ENCODE measurements at regions not wholly inside any gene's neighbourhood (a gene's known extent, or its start where the extent isn't known, plus 50 kb on each side); places are given as distances from the start of the nearest gene placed in this dataset.

DNA sequence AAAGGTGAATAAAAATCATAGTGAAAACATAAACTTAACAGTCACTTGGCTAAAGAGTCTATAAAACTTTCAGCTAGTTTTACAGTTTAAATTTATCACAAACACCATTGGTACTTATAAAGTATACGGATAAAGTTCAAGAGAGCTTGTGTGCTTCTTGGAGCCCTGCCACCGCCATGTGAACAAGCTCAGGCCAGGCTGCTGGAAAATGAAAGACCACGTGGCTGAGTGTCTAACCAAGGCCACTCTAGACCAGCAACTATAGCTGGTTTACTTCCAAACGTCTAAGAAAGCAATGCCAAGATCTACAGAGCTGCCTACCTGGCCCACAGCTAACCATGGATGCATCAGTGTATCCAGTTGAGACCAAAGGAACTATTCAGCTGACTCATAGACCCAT is 66.3 kb upstream of the API5 start:
- H3K4me1 ChIP-seq (ENCODE audit: control insufficient read depth, low read length) = no peaks in the 10 kb centered on the region
- no peak overlapping the region for H3K4me2 ChIP-seq (ENCODE audit: low read length)
- H3F3A ChIP-seq (ENCODE audit: control insufficient read depth, insufficient read depth) = no peaks in the 10 kb centered on the region
- H3K27ac ChIP-seq (ENCODE audit: low read depth, low read length) = no peak overlapping the region
- no peaks in the 10 kb centered on the region for H3K9me3 ChIP-seq (ENCODE audit: control insufficient read depth, insufficient read depth, low read length)
- H3K36me3 ChIP-seq (ENCODE audit: control insufficient read depth, low read length) = no peaks in the 10 kb centered on the region
- H3K27me3 ChIP-seq (ENCODE audit: control insufficient read depth, low read length) = peaks cover 3% of the 10 kb centered on the region; the same call in 1 of the 2 replicates
- H3K79me2 ChIP-seq (ENCODE audit: control insufficient read depth, low read length) = no peaks in the 10 kb centered on the region
- H4K20me1 ChIP-seq (ENCODE audit: control insufficient read depth, insufficient read depth, low read depth, low read length) = no peaks in the 10 kb centered on the region
- H3K9me2 ChIP-seq (replicated peaks; ENCODE audit: control insufficient read depth, low read length) = no peaks in the 10 kb centered on the region
- H3K4me3 ChIP-seq (ENCODE audit: low read length) = no peak overlapping the region
- TF ChIP-seq, protein P1, sequence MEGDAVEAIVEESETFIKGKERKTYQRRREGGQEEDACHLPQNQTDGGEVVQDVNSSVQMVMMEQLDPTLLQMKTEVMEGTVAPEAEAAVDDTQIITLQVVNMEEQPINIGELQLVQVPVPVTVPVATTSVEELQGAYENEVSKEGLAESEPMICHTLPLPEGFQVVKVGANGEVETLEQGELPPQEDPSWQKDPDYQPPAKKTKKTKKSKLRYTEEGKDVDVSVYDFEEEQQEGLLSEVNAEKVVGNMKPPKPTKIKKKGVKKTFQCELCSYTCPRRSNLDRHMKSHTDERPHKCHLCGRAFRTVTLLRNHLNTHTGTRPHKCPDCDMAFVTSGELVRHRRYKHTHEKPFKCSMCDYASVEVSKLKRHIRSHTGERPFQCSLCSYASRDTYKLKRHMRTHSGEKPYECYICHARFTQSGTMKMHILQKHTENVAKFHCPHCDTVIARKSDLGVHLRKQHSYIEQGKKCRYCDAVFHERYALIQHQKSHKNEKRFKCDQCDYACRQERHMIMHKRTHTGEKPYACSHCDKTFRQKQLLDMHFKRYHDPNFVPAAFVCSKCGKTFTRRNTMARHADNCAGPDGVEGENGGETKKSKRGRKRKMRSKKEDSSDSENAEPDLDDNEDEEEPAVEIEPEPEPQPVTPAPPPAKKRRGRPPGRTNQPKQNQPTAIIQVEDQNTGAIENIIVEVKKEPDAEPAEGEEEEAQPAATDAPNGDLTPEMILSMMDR (IDR thresholded peaks at IDR 0.05; ENCODE audit: low read depth, low read length, poor library complexity, severe bottlenecking) = no peak
- TF ChIP-seq EZH2phosphoT487 (IDR thresholded peaks at IDR 0.05; ENCODE audit: borderline replicate concordance, low read length) = no peak

- Histone ChIP-seq H3K79me2 (ENCODE audit: control insufficient read depth, low read length) (no peaks in the 10 kb centered on the region), H3K4me3 (ENCODE audit: low read length) (no peak overlapping the region), H3K4me1 (ENCODE audit: control insufficient read depth, low read length) (no peaks in the 10 kb centered on the region), H3K4me2 (ENCODE audit: low read length) (no peak overlapping the region), H4K20me1 (ENCODE audit: control insufficient read depth, insufficient read depth, low read depth, low read length) (no peaks in the 10 kb centered on the region), H3K27me3 (ENCODE audit: control insufficient read depth, low read length) (peaks cover 3% of the 10 kb centered on the region; the same call in 1 of the 2 replicates), H3K9me3 (ENCODE audit: control insufficient read depth, insufficient read depth, low read length) (no peaks in the 10 kb centered on the region), H3F3A (ENCODE audit: control insufficient read depth, insufficient read depth) (no peaks in the 10 kb centered on the region), H3K9me2 (replicated peaks; ENCODE audit: control insufficient read depth, low read length) (no peaks in the 10 kb centered on the region), H3K27ac (ENCODE audit: low read depth, low read length) (no peak overlapping the region), H3K36me3 (ENCODE audit: control insufficient read depth, low read length) (no peaks in the 10 kb centered on the region)
- TF ChIP-seq, protein P1 (IDR thresholded peaks at IDR 0.05; ENCODE audit: low read depth, low read length, poor library complexity, severe bottlenecking) = no peak
- TF ChIP-seq EZH2phosphoT487 (IDR thresholded peaks at IDR 0.05; ENCODE audit: borderline replicate concordance, low read length) = no peak
Measured at GRCh38 chr11:43250309-43250708, 61.5 kb upstream of the API5 start.

DNA sequence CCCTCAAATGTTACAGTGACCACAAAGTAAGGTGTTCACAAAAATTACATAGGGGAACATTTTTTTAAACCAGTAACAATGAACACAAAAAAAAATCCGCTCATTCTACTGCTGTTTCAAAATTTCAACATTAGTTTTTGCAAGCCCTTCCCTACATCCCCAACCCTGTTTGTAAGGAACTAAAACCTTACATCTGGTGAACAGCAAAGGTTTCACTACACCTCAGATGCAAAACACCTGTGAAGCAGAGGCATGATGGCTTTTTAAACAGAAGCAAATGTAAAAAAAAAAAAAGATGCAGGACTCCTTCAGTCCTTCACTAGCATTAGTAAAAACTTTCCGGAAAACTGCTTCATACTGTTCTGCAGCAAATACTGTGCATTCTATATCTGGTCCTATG is 50.0 kb upstream of the API5 start:
- H3K4me2 ChIP-seq (ENCODE audit: low read length) = no peak overlapping the region
- H3K79me2 ChIP-seq (ENCODE audit: control insufficient read depth, low read length) = no peaks in the 10 kb centered on the region
- no peaks in the 10 kb centered on the region for H3K4me1 ChIP-seq (ENCODE audit: control insufficient read depth, low read length)
- no peaks in the 10 kb centered on the region for H3K9me2 ChIP-seq (replicated peaks; ENCODE audit: control insufficient read depth, low read length)
- H3K9me3 ChIP-seq (ENCODE audit: control insufficient read depth, insufficient read depth, low read length) = 0 out of 2 replicates have a peak, but pooled peaks cover 2% of the 10 kb centered on the region
- TF ChIP-seq EZH2phosphoT487 (IDR thresholded peaks at IDR 0.05; ENCODE audit: borderline replicate concordance, low read length) = no peak
- TF ChIP-seq, protein P1 (IDR thresholded peaks at IDR 0.05; ENCODE audit: low read depth, low read length, poor library complexity, severe bottlenecking) = no peak
- H4K20me1 ChIP-seq (ENCODE audit: control insufficient read depth, insufficient read depth, low read depth, low read length) = no peaks in the 10 kb centered on the region
- H3K27ac ChIP-seq (ENCODE audit: low read depth, low read length) = no peak overlapping the region
- no peaks in the 10 kb centered on the region for H3K27me3 ChIP-seq (ENCODE audit: control insufficient read depth, low read length)
- no peaks in the 10 kb centered on the region for H3F3A ChIP-seq (ENCODE audit: control insufficient read depth, insufficient read depth)
- H3K4me3 ChIP-seq (ENCODE audit: low read length) = no peak overlapping the region
- no peaks in the 10 kb centered on the region for H3K36me3 ChIP-seq (ENCODE audit: control insufficient read depth, low read length)

Measured in DOHH2 (cell line).